ENCODE measurements at regions not wholly inside any gene's neighbourhood (a gene's known extent, or its start where the extent isn't known, plus 50 kb on each side); places are given as distances from the start of the nearest gene placed in this dataset.

GRCh38 chrX:39957816-39958566, 139.8 kb downstream of the BCOR start:
- 92% methylated on average over 7 of the region's 7 CpGs for WGBS (ENCODE audit: insufficient coverage)
- no peak overlapping the region for H3K4me3 ChIP-seq (ENCODE audit: low read length)
- intact Hi-C loops (cut with micrococcal nuclease): no loop called here
- no peak overlapping the region for H3K4me3 Mint-ChIP-seq
- no peaks in the 10 kb centered on the region for H3K4me1 ChIP-seq (ENCODE audit: control insufficient read depth, insufficient read depth, low read length)
- H3K27ac ChIP-seq (ENCODE audit: low read length): no peak overlapping the region
- no peaks in the 10 kb centered on the region for H3K36me3 ChIP-seq (ENCODE audit: control insufficient read depth, insufficient read depth, low read length)
- H3K27me3 Mint-ChIP-seq (ENCODE audit: low read depth in 2 of 2): peaks cover 0 to 13% of the 10 kb centered on the region in 2 donors
- H3K27ac Mint-ChIP-seq: no peak overlapping the region
- no peak for TF ChIP-seq CTCF (IDR thresholded peaks at IDR 0.05)
- H3K36me3 Mint-ChIP-seq: no peaks in the 10 kb centered on the region
- ATAC-seq (no peak), DNase-seq (no peak)
- no peaks in the 10 kb centered on the region for H3K27me3 ChIP-seq (ENCODE audit: control insufficient read depth, insufficient read depth, low read length)
- H3K9me3 Mint-ChIP-seq: no peaks in the 10 kb centered on the region
- no peaks in the 10 kb centered on the region for H3K9me3 ChIP-seq (ENCODE audit: control insufficient read depth, insufficient read depth, low read length)
- H3K4me1 Mint-ChIP-seq: peaks cover 6 to 9% of the 10 kb centered on the region in 2 donors

GRCh38 chrX:39958850-39959249, 138.9 kb downstream of the BCOR start:
- Mint-ChIP-seq H3K4me3 (no peak overlapping the region), H3K9me3 (no peaks in the 10 kb centered on the region), H3K27ac (no peak overlapping the region), H3K36me3 (no peaks in the 10 kb centered on the region), H3K4me1 (peaks cover 6 to 9% of the 10 kb centered on the region in 2 donors), H3K27me3 (ENCODE audit: low read depth in 2 of 2) (peaks cover 0 to 22% of the 10 kb centered on the region in 2 donors)
- Histone ChIP-seq H3K27ac (ENCODE audit: low read length) (no peak overlapping the region), H3K27me3 (ENCODE audit: control insufficient read depth, insufficient read depth, low read length) (no peaks in the 10 kb centered on the region), H3K4me3 (ENCODE audit: low read length) (no peak overlapping the region), H3K9me3 (ENCODE audit: control insufficient read depth, insufficient read depth, low read length) (no peaks in the 10 kb centered on the region), H3K36me3 (ENCODE audit: control insufficient read depth, insufficient read depth, low read length) (no peaks in the 10 kb centered on the region), H3K4me1 (ENCODE audit: control insufficient read depth, insufficient read depth, low read length) (no peaks in the 10 kb centered on the region)
- ATAC-seq (no peak), DNase-seq (no peak)
- 90% methylated on average over 5 of the region's 5 CpGs for WGBS (ENCODE audit: insufficient coverage)
- intact Hi-C loops (cut with micrococcal nuclease): no loop called here
- TF ChIP-seq CTCF (IDR thresholded peaks at IDR 0.05): no peak

- WGBS (ENCODE audit: insufficient coverage): 72% methylated on average over 4 of the region's 4 CpGs
- Histone ChIP-seq H3K9me3 (ENCODE audit: control insufficient read depth, insufficient read depth, low read length) (no peaks in the 10 kb centered on the region), H3K27ac (ENCODE audit: low read length) (no peak overlapping the region), H3K27me3 (ENCODE audit: control insufficient read depth, insufficient read depth, low read length) (no peaks in the 10 kb centered on the region), H3K36me3 (ENCODE audit: control insufficient read depth, insufficient read depth, low read length) (no peaks in the 10 kb centered on the region), H3K4me1 (ENCODE audit: control insufficient read depth, insufficient read depth, low read length) (no peaks in the 10 kb centered on the region), H3K4me3 (ENCODE audit: low read length) (no peak overlapping the region)
- no peak for TF ChIP-seq CTCF (IDR thresholded peaks at IDR 0.05)
- ATAC-seq: no peak
- H3K36me3 Mint-ChIP-seq: no peaks in the 10 kb centered on the region
- H3K4me3 Mint-ChIP-seq: no peak overlapping the region
- H3K9me3 Mint-ChIP-seq: no peaks in the 10 kb centered on the region
- H3K4me1 Mint-ChIP-seq: peaks cover 3 to 7% of the 10 kb centered on the region in 2 donors
- peaks cover 0 to 23% of the 10 kb centered on the region in 2 donors for H3K27me3 Mint-ChIP-seq (ENCODE audit: low read depth in 2 of 2)
- no peak overlapping the region for H3K27ac Mint-ChIP-seq
- no peak for DNase-seq
- intact Hi-C loops (cut with micrococcal nuclease): no loop called here
These were observed 137.5 kb downstream of the BCOR start for GRCh38 chrX:39960219-39960618.

- H3K27ac Mint-ChIP-seq: no peak overlapping the region
- ATAC-seq: no peak
- Histone ChIP-seq H3K36me3 (ENCODE audit: control insufficient read depth, insufficient read depth, low read length) (no peaks in the 10 kb centered on the region), H3K4me1 (ENCODE audit: control insufficient read depth, insufficient read depth, low read length) (no peaks in the 10 kb centered on the region), H3K4me3 (ENCODE audit: low read length) (no peak overlapping the region), H3K9me3 (ENCODE audit: control insufficient read depth, insufficient read depth, low read length) (no peaks in the 10 kb centered on the region), H3K27me3 (ENCODE audit: control insufficient read depth, insufficient read depth, low read length) (no peaks in the 10 kb centered on the region), H3K27ac (ENCODE audit: low read length) (no peak overlapping the region)
- TF ChIP-seq CTCF (IDR thresholded peaks at IDR 0.05): no peak
- no peaks in the 10 kb centered on the region for H3K9me3 Mint-ChIP-seq
- H3K27me3 Mint-ChIP-seq (ENCODE audit: low read depth in 2 of 2): peaks cover 0 to 22% of the 10 kb centered on the region in 2 donors
- intact Hi-C loops (cut with micrococcal nuclease): no loop called here
- DNase-seq: no peak
- H3K4me3 Mint-ChIP-seq: no peak overlapping the region
- no peaks in the 10 kb centered on the region for H3K36me3 Mint-ChIP-seq
- whole genome bisulfite sequencing (ENCODE audit: insufficient coverage): 96% methylated on average over 4 of the region's 4 CpGs
- peaks cover 0 to 5% of the 10 kb centered on the region in 2 donors for H3K4me1 Mint-ChIP-seq
These were observed 136.3 kb downstream of the BCOR start for GRCh38 chrX:39961441-39961840.

All from natural killer cell (primary cell).